ENCODE measurements at regions not wholly inside any gene's neighbourhood (a gene's known extent, or its start where the extent isn't known, plus 50 kb on each side); places are given as distances from the start of the nearest gene placed in this dataset.

DNA sequence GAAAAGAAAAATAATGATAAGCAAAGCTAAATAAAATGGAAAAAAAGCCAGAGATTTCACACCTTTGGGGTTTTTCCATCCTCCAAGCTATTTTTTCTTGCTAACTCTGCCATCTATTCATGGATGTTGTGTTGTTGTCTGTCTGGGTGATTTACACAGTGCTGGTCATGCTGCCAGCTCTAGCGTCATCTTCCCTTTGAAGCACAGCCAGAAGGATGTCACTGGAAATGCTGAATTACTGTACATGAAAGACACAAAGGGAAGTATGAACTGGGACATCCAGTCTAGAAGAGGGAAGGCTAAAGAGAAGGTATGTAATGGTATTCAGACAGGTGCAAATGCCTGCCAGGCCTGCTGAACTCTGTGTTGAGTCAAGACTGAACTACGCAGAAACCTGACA, 241.9 kb upstream of the STXBP5 start:
- TF ChIP-seq, protein P1, sequence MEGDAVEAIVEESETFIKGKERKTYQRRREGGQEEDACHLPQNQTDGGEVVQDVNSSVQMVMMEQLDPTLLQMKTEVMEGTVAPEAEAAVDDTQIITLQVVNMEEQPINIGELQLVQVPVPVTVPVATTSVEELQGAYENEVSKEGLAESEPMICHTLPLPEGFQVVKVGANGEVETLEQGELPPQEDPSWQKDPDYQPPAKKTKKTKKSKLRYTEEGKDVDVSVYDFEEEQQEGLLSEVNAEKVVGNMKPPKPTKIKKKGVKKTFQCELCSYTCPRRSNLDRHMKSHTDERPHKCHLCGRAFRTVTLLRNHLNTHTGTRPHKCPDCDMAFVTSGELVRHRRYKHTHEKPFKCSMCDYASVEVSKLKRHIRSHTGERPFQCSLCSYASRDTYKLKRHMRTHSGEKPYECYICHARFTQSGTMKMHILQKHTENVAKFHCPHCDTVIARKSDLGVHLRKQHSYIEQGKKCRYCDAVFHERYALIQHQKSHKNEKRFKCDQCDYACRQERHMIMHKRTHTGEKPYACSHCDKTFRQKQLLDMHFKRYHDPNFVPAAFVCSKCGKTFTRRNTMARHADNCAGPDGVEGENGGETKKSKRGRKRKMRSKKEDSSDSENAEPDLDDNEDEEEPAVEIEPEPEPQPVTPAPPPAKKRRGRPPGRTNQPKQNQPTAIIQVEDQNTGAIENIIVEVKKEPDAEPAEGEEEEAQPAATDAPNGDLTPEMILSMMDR (IDR thresholded peaks at IDR 0.05; ENCODE audit: unreplicated experiment): no peak
- Mint-ChIP-seq H3K27ac (ENCODE audit: unreplicated experiment) (no peak overlapping the region), H3K36me3 (ENCODE audit: low read depth, unreplicated experiment) (peaks cover 20% of the 10 kb centered on the region), H3K27me3 (ENCODE audit: unreplicated experiment) (peaks cover 2% of the 10 kb centered on the region), H3K9me3 (ENCODE audit: unreplicated experiment) (peaks cover 9% of the 10 kb centered on the region), H3K4me3 (ENCODE audit: unreplicated experiment) (no peak overlapping the region), H3K4me1 (ENCODE audit: unreplicated experiment) (no peaks in the 10 kb centered on the region)
- no peak for DNase-seq (ENCODE audit: low spot score)

- Mint-ChIP-seq H3K4me1 (ENCODE audit: unreplicated experiment) (no peaks in the 10 kb centered on the region), H3K36me3 (ENCODE audit: low read depth, unreplicated experiment) (peaks cover 20% of the 10 kb centered on the region), H3K27ac (ENCODE audit: unreplicated experiment) (no peak overlapping the region), H3K9me3 (ENCODE audit: unreplicated experiment) (peaks cover 9% of the 10 kb centered on the region), H3K27me3 (ENCODE audit: unreplicated experiment) (peaks cover 2% of the 10 kb centered on the region), H3K4me3 (ENCODE audit: unreplicated experiment) (no peak overlapping the region)
- no peak for DNase-seq (ENCODE audit: low spot score)
- TF ChIP-seq, protein P1 (IDR thresholded peaks at IDR 0.05; ENCODE audit: unreplicated experiment): no peak
Measured at GRCh38 chr6:146965110-146965689, 239.0 kb upstream of the STXBP5 start.

GRCh38 chr6:146968041-146968760, 236.0 kb upstream of the STXBP5 start:
- TF ChIP-seq, protein P1 (IDR thresholded peaks at IDR 0.05; ENCODE audit: unreplicated experiment): no peak
- H3K4me1 Mint-ChIP-seq (ENCODE audit: unreplicated experiment): no peaks in the 10 kb centered on the region

GRCh38 chr6:146972546-146972945, 231.7 kb upstream of the STXBP5 start:
- no peak for DNase-seq (ENCODE audit: low spot score)
- H3K36me3 Mint-ChIP-seq (ENCODE audit: low read depth, unreplicated experiment): no peaks in the 10 kb centered on the region
- no peaks in the 10 kb centered on the region for H3K9me3 Mint-ChIP-seq (ENCODE audit: unreplicated experiment)
- TF ChIP-seq, protein P1 (IDR thresholded peaks at IDR 0.05; ENCODE audit: unreplicated experiment): no peak
- H3K4me1 Mint-ChIP-seq (ENCODE audit: unreplicated experiment): no peaks in the 10 kb centered on the region
- H3K27me3 Mint-ChIP-seq (ENCODE audit: unreplicated experiment): no peaks in the 10 kb centered on the region
- H3K4me3 Mint-ChIP-seq (ENCODE audit: unreplicated experiment): no peak overlapping the region
- no peak overlapping the region for H3K27ac Mint-ChIP-seq (ENCODE audit: unreplicated experiment)

More at GRCh38 chr6:146968041-146968760, 236.0 kb upstream of the STXBP5 start:
- Mint-ChIP-seq H3K4me3 (ENCODE audit: unreplicated experiment) (no peak overlapping the region), H3K27me3 (ENCODE audit: unreplicated experiment) (peaks cover 2% of the 10 kb centered on the region), H3K36me3 (ENCODE audit: low read depth, unreplicated experiment) (peaks cover 20% of the 10 kb centered on the region), H3K27ac (ENCODE audit: unreplicated experiment) (no peak overlapping the region), H3K9me3 (ENCODE audit: unreplicated experiment) (peaks cover 9% of the 10 kb centered on the region)
- DNase-seq (ENCODE audit: low spot score): no peak

- no peaks in the 10 kb centered on the region for H3K9me3 Mint-ChIP-seq (ENCODE audit: unreplicated experiment)
- H3K27ac Mint-ChIP-seq (ENCODE audit: unreplicated experiment): no peak overlapping the region
- no peaks in the 10 kb centered on the region for H3K36me3 Mint-ChIP-seq (ENCODE audit: low read depth, unreplicated experiment)
- TF ChIP-seq, protein P1 (IDR thresholded peaks at IDR 0.05; ENCODE audit: unreplicated experiment): no peak
- H3K27me3 Mint-ChIP-seq (ENCODE audit: unreplicated experiment): no peaks in the 10 kb centered on the region
- DNase-seq (ENCODE audit: low spot score): no peak
- no peak overlapping the region for H3K4me3 Mint-ChIP-seq (ENCODE audit: unreplicated experiment)
- H3K4me1 Mint-ChIP-seq (ENCODE audit: unreplicated experiment): no peaks in the 10 kb centered on the region
Measured at GRCh38 chr6:146974351-146974750, 229.9 kb upstream of the STXBP5 start.
